Spleen (tissue), 11 donors: ENCODE measurements at regions not wholly inside any gene's neighbourhood (a gene's known extent, or its start where the extent isn't known, plus 50 kb on each side); places are given as distances from the start of the nearest gene placed in this dataset.

ENCODE experiments used
- DNase-seq: peaks from one replicate; pipeline ENCODE4 v3.0.0-alpha.2; 2020
- H3K27ac ChIP-seq, 8 donors: fragments of 200-600 bp; sonication (generic) in 7 of 8; 1 replicate in 4 of 8; 2 replicates in 4 of 8; pipeline versions ENCODE4 v1.5.0 to v1.8.0; 2016 to 2021; ENCODE audit warnings: inconsistent platforms in 4 of 8, mild to moderate bottlenecking in 4 of 8, moderate library complexity in 1 of 8
- H3K27me3 ChIP-seq, 7 donors: fragments of 200-600 bp; sonication (generic) in 6 of 7; replicated peaks in 1 of 7; 1 replicate in 4 of 7; 2 replicates in 3 of 7; pipeline versions ENCODE4 v1.5.0 to v1.8.0; 2016 to 2021; ENCODE audit warnings: inconsistent platforms in 3 of 7, mild to moderate bottlenecking in 1 of 7
- H3K36me3 ChIP-seq, 6 donors: fragments of 200-600 bp; sonication (generic) in 5 of 6; 1 replicate in 4 of 6; 2 replicates in 2 of 6; pipeline versions ENCODE4 v1.5.0 to v1.8.0; 2016 to 2021; ENCODE audit warnings: inconsistent platforms in 2 of 6
- H3K4me1 ChIP-seq, 6 donors: fragments of 200-600 bp; sonication (generic) in 5 of 6; 1 replicate in 3 of 6; 2 replicates in 3 of 6; pipeline versions ENCODE4 v1.5.0 to v1.8.0; 2016 to 2021; ENCODE audit warnings: inconsistent platforms in 3 of 6
- H3K4me3 ChIP-seq, 8 donors: fragments of 200-600 bp; sonication (generic) in 7 of 8; 1 replicate in 4 of 8; 2 replicates in 4 of 8; pipeline versions ENCODE4 v1.5.0 to v1.8.0; 2016 to 2021; ENCODE audit warnings: inconsistent platforms in 4 of 8, mild to moderate bottlenecking in 4 of 8, moderate library complexity in 2 of 8
- H3K9me3 ChIP-seq, 8 donors: fragments of 200-600 bp; sonication (generic) in 7 of 8; 1 replicate in 4 of 8; 2 replicates in 4 of 8; pipeline versions ENCODE4 v1.5.0 to v1.8.0; 2016 to 2021; ENCODE audit warnings: inconsistent platforms in 4 of 8
- CTCF ChIP-seq, 11 experiments: fragments of 200-600 bp in 7 of 11; fragments of 450-650 bp in 4 of 11; sonication (generic) in 4 of 11; IDR thresholded peaks in 8 of 11; conservative IDR thresholded peaks in 3 of 11; 1 replicate in 7 of 11; 2 replicates in 4 of 11; pipeline versions ENCODE4 v1.4.0 to v1.8.0; 2016 to 2021; ENCODE audit warnings: antibody characterized with exemption in 11 of 11, inconsistent platforms in 4 of 11, mild to moderate bottlenecking in 1 of 11
- POLR2A ChIP-seq, 3 donors: fragments of 450-650 bp; IDR thresholded peaks; one replicate each; pipeline ENCODE4 v1.5.1; 2017; ENCODE audit warnings: antibody characterized with exemption in 3 of 3, mild to moderate bottlenecking in 1 of 3
- POLR2AphosphoS5 ChIP-seq, 3 donors: sonication (generic); formaldehyde crosslinking; IDR thresholded peaks; one replicate each; pipeline ENCODE4 v1.5.1; 2017; ENCODE audit warnings: antibody characterized with exemption in 3 of 3
- WGBS, 5 donors: extraction: QIAGEN DNeasy Blood & Tissue Kit in 3 of 5; methylation state at CpG; one replicate each; pipeline versions ENCODE4 v1.1.5 to v1.1.7; 2013 to 2018; 5-methylcytosine and 5-hydroxymethylcytosine counted together
- intact Hi-C: fragments of 100-400 bp; cut with DNase I; formaldehyde crosslinking; loops from one replicate; pipeline ENCODE4 v1.15.0; 2023; ENCODE audit warnings: low total_unique reads
- donor health status: healthy with polysubstance abuse.
- donor health status: DM: no; HTN: no; CAD: no; lungs with moderate emphysema.
- donor health status: DM: no; HTN: no; CAD: no.
- donor health status: Bipolar disorder and iron deficiency.
- donor health status: healthy.
- donor health status: DM: no; HTN: no; CAD: no.
- donor health status: DM: yes; HTN: yes; CAD: no.

GRCh38 chr10:83632701-83633100 lies 506.6 kb upstream of the GHITM start:
- DNase-seq: no peak
- Histone ChIP-seq H3K4me1 (no peaks in the 10 kb centered on the region), H3K4me3 (no peak overlapping the region), H3K27me3 (no peaks in the 10 kb centered on the region), H3K27ac (no peak overlapping the region), H3K36me3 (no peaks in the 10 kb centered on the region), H3K9me3 (no peaks in the 10 kb centered on the region)
- intact Hi-C loops: no loop called here
- TF ChIP-seq CTCF (IDR thresholded peaks at IDR 0.05 in 8 of 11, conservative IDR thresholded peaks at IDR 0.05 in 3 of 11): no peak
- TF ChIP-seq POLR2AphosphoS5 (IDR thresholded peaks at IDR 0.05): no peak
- no peak for TF ChIP-seq POLR2A (IDR thresholded peaks at IDR 0.05)

DNA sequence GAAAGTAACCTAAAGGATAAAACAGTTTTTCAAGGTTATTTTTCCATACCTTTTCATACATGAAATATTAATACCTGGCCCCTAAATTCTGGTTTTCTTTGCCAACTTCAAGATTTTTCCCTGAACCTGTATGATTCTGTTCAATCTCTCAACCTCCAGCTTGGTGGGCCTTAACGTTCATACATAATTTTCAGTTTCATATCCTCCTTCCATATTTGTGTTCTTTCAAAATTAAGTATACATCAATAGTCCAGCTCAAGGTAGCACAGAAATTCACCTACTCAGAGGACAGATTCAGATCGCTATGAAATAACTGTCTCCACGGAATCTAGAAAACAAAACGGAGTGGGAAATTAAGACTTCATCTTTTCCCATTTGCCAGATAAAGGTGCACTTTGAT lies 505.8 kb upstream of the GHITM start:
- intact Hi-C loops: no loop called here
- H3K4me3 ChIP-seq: no peak overlapping the region

DNA sequence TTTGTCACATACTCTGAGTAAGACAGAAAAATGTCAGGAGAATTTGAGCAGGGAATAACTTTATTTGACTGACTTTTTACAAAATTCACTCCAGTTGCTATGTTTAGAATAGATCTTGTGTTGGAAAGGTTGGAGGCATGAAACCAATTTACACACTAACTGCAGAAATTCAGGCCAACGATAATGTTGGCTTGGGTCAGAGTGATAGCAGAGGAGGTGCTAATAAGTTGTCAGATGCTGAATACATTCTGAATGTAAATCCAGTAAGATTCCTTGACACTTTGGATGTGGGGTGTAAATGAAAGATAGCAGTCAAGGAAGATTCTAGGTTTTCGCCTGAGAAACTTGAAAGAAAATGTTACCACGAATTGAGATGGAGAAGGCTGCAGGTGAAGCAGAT lies 502.5 kb upstream of the GHITM start:
- DNase-seq: no peak
- Histone ChIP-seq H3K27me3 (no peaks in the 10 kb centered on the region), H3K4me3 (no peak overlapping the region), H3K36me3 (no peaks in the 10 kb centered on the region), H3K27ac (no peak overlapping the region), H3K9me3 (no peaks in the 10 kb centered on the region), H3K4me1 (no peaks in the 10 kb centered on the region)
- intact Hi-C loops: no loop called here
- TF ChIP-seq POLR2A (IDR thresholded peaks at IDR 0.05) (no peak), CTCF (IDR thresholded peaks at IDR 0.05 in 8 of 11, conservative IDR thresholded peaks at IDR 0.05 in 3 of 11) (no peak), POLR2AphosphoS5 (IDR thresholded peaks at IDR 0.05) (no peak)
- 80 to 90% (median 84%) methylated on average over 3 of the region's 3 CpGs for WGBS, 5 donors

More for the DNA sequence above, 505.8 kb upstream of the GHITM start:
- TF ChIP-seq POLR2AphosphoS5 (IDR thresholded peaks at IDR 0.05): no peak
- TF ChIP-seq POLR2A (IDR thresholded peaks at IDR 0.05): no peak
- no peak for TF ChIP-seq CTCF (IDR thresholded peaks at IDR 0.05 in 8 of 11, conservative IDR thresholded peaks at IDR 0.05 in 3 of 11)
- Histone ChIP-seq H3K4me1 (no peaks in the 10 kb centered on the region), H3K27ac (no peak overlapping the region), H3K9me3 (no peaks in the 10 kb centered on the region), H3K27me3 (no peaks in the 10 kb centered on the region), H3K36me3 (no peaks in the 10 kb centered on the region)
- DNase-seq: no peak
- 85 to 93% (median 89%) methylated on average over 4 of the region's 4 CpGs for WGBS, 5 donors

DNA sequence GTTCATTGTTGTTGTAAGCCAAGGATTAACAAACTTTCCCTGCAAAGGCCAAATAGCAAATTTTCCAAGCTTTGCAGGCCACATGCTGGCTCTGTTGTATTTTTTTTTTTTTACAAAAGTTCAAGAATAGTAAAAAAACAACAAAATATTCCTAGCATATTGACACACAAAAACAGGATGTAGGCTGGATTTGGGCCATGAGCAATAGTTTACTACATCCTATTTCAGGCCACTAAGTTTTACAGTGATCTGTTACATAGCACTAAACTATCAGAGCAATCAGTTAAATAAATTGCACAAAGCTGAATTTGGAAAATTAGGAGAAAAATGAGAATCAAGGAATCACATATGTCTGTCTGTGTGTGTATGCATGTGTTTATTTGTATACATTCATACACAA lies 491.8 kb upstream of the GHITM start:
- H3K9me3 ChIP-seq: no peaks in the 10 kb centered on the region
- TF ChIP-seq CTCF (IDR thresholded peaks at IDR 0.05 in 8 of 11, conservative IDR thresholded peaks at IDR 0.05 in 3 of 11) (no peak), POLR2AphosphoS5 (IDR thresholded peaks at IDR 0.05) (no peak), POLR2A (IDR thresholded peaks at IDR 0.05) (no peak)
- intact Hi-C loops: no loop called here
- no peaks in the 10 kb centered on the region for H3K27me3 ChIP-seq
- H3K4me1 ChIP-seq: no peaks in the 10 kb centered on the region
- no peak overlapping the region for H3K27ac ChIP-seq
- no peak for DNase-seq
- H3K36me3 ChIP-seq: no peaks in the 10 kb centered on the region
- H3K4me3 ChIP-seq: no peak overlapping the region
